K562 (cell line): ENCODE measurements at regions not wholly inside any gene's neighbourhood (a gene's known extent, or its start where the extent isn't known, plus 50 kb on each side); places are given as distances from the start of the nearest gene placed in this dataset.

Experiments
- ATAC-seq: fragments of 200-7000 bp; cut with Tn5 transposase; 3 replicates; pipeline ENCODE4 v1.9.1; 2020; ENCODE audit warnings: moderate library complexity
- BruUV-seq: library from RNA; stranded (reverse); fragments of 400-500 nt; replicated peaks from 2 replicates; lab custom pipeline; 2021; lab: Mats Ljungman, UMichigan
- CTCF ChIA-PET: fragments of 300-600 bp; formaldehyde crosslinking; extraction: SDS; loops from one replicate; lab custom pipeline; 2021; ENCODE audit warnings: low intra/inter-chr PET ratio; lab: Yijun Ruan, JAX
- POLR2A ChIA-PET: fragments of 300-600, 350-650 bp; sonication (Branson Sonifier 250); formaldehyde crosslinking; extraction: SDS; loops from one replicate; lab custom pipeline; 2021; ENCODE audit warnings: antibody characterized with exemption, inconsistent platforms; lab: Yijun Ruan, JAX
- DNase-seq, 4 experiments: peaks; one replicate each; pipeline versions ENCODE4 v3.0.0 to v3.0.0-alpha.2; 2011 to 2018; ENCODE audit warnings: low spot score in 3 of 4, mixed read lengths in 3 of 4; ENCODE audit errors: extremely low read depth in 1 of 4
- FAIRE-seq: peaks from 2 replicates; lab custom pipeline; 2011; peaks lifted over from hg19 to GRCh38; lab: Jason Lieb, UNC
- H2AFZ ChIP-seq: 2 replicates; pipeline ENCODE4 v1.6.0; 2011; ENCODE audit warnings: low read depth, low read length, control low read depth, inconsistent platforms
- H3K27ac ChIP-seq: fragments of 200-600 bp; 3 replicates; pipeline ENCODE4 v1.8.0; 2011; ENCODE audit warnings: low read depth, mild to moderate bottlenecking, control low read depth, inconsistent platforms, low read length, moderate library complexity, mixed read lengths; ENCODE audit errors: extremely low read depth
- H3K27me3 ChIP-seq, 2 experiments: fragments of 300-600 bp in 1 of 2; 2 replicates in 1 of 2; 3 replicates in 1 of 2; pipeline versions ENCODE4 v1.6.0 to v1.8.0; 2011; ENCODE audit warnings: inconsistent platforms in 2 of 2, low read length in 2 of 2, mild to moderate bottlenecking in 1 of 2, mixed read lengths in 1 of 2, moderate library complexity in 1 of 2; ENCODE audit not compliant: control insufficient read depth in 2 of 2, insufficient read depth in 2 of 2
- H3K36me3 ChIP-seq: fragments of 300-600 bp; 3 replicates; pipeline ENCODE4 v1.8.0; 2011; ENCODE audit warnings: mild to moderate bottlenecking, low read length, inconsistent platforms; ENCODE audit not compliant: control insufficient read depth, insufficient read depth
- H3K4me1 ChIP-seq, 2 experiments: fragments of 200-600 bp in 1 of 2; replicated peaks in 1 of 2; 2 replicates in 1 of 2; 3 replicates in 1 of 2; pipeline versions ENCODE4 v1.5.1 to v1.8.0; 2011; ENCODE audit warnings: inconsistent platforms in 2 of 2, low read length in 2 of 2, mild to moderate bottlenecking in 1 of 2, mixed read lengths in 1 of 2, moderate library complexity in 1 of 2; ENCODE audit not compliant: control insufficient read depth in 2 of 2, insufficient read depth in 2 of 2
- H3K4me2 ChIP-seq: 2 replicates; pipeline ENCODE4 v1.6.1; 2011; ENCODE audit warnings: low read length, control low read depth, inconsistent platforms, mixed read lengths; ENCODE audit not compliant: insufficient read depth
- H3K4me3 ChIP-seq: fragments of 200-600 bp; sonication (generic), shearing (Covaris generic); 2 replicates; pipeline ENCODE4 v1.5.1; 2016; ENCODE audit warnings: control low read depth, inconsistent platforms
- H3K79me2 ChIP-seq: fragments of 200-600 bp; 3 replicates; pipeline ENCODE4 v1.8.0; 2011; ENCODE audit warnings: low read length, inconsistent platforms; ENCODE audit not compliant: control insufficient read depth, insufficient read depth
- H3K9ac ChIP-seq, 2 experiments: 2 replicates each; pipeline versions ENCODE4 v1.6.0 to v1.6.1; 2011; ENCODE audit warnings: low read depth in 2 of 2, low read length in 2 of 2, control low read depth in 1 of 2, inconsistent platforms in 1 of 2, mild to moderate bottlenecking in 1 of 2, mixed read lengths in 1 of 2; ENCODE audit not compliant: insufficient read depth in 1 of 2
- H3K9me1 ChIP-seq: one replicate; pipeline ENCODE4 v1.6.0; 2011; ENCODE audit warnings: inconsistent platforms, mild to moderate bottlenecking, low read length, moderate library complexity; ENCODE audit not compliant: control insufficient read depth, insufficient read depth
- H3K9me3 ChIP-seq: replicated peaks from 2 replicates; pipeline ENCODE4 v1.5.1; 2011; ENCODE audit warnings: low read depth, low read length, inconsistent platforms; ENCODE audit not compliant: control insufficient read depth, insufficient read depth
- H4K20me1 ChIP-seq: replicated peaks from 2 replicates; pipeline ENCODE4 v1.6.1; 2011; ENCODE audit warnings: low read length, inconsistent platforms, mixed read lengths; ENCODE audit not compliant: control insufficient read depth, insufficient read depth
- ATF1 ChIP-seq, 2 experiments: fragments of 450-650 bp in 1 of 2; IDR thresholded peaks; 2 replicates each; pipeline ENCODE4 v1.6.1; 2016; ENCODE audit warnings: missing compliant biosample characterization in 1 of 2, missing genetic modification characterization in 1 of 2
- ATF3 ChIP-seq, 2 experiments: fragments of 450-650 bp in 1 of 2; sonication (generic) in 1 of 2; formaldehyde crosslinking in 1 of 2; IDR thresholded peaks in 1 of 2; conservative IDR thresholded peaks in 1 of 2; 2 replicates each; pipeline versions ENCODE4 v1.6.1 to v1.8.1; 2016 to 2023; ENCODE audit warnings: mild to moderate bottlenecking in 2 of 2, moderate library complexity in 2 of 2, inconsistent platforms in 1 of 2, missing genetic modification reagents in 1 of 2
- CSDE1 ChIP-seq, 2 experiments: fragments of 450-650 bp; IDR thresholded peaks; 2 replicates each; pipeline ENCODE4 v1.6.1; 2016; ENCODE audit warnings: mild to moderate bottlenecking in 1 of 2
- NR2C2 ChIP-seq, 2 experiments: fragments of 200-800 bp in 1 of 2; sonication (Bioruptor generic) in 1 of 2; sonication (generic) in 1 of 2; formaldehyde crosslinking in 1 of 2; IDR thresholded peaks; 2 replicates each; pipeline versions ENCODE4 v1.6.1 to v1.8.0; 2016 to 2022; ENCODE audit warnings: mild to moderate bottlenecking in 1 of 2, missing compliant biosample characterization in 1 of 2, missing genetic modification characterization in 1 of 2, missing genetic modification reagents in 1 of 2
- NR4A1 ChIP-seq, 2 experiments: fragments of 250-450 bp in 1 of 2; fragments of 450-650 bp in 1 of 2; sonication (Bioruptor Pico) in 1 of 2; IDR thresholded peaks; 2 replicates each; pipeline versions ENCODE4 v1.4.0 to v1.6.1; 2016 to 2020; ENCODE audit warnings: mild to moderate bottlenecking in 2 of 2, missing compliant biosample characterization in 1 of 2, missing genetic modification characterization in 1 of 2, moderate library complexity in 1 of 2
- OTX1 ChIP-seq: fragments of 450-650 bp; formaldehyde crosslinking; IDR thresholded peaks from 2 replicates; pipeline ENCODE4 v1.4.0; 2022; ENCODE audit warnings: mild to moderate bottlenecking
- PHF20 ChIP-seq: fragments of 450-650 bp; IDR thresholded peaks from 2 replicates; pipeline ENCODE4 v1.6.1; 2018; ENCODE audit not compliant: partially characterized antibody
- PURB ChIP-seq: sonication (generic); formaldehyde crosslinking; IDR thresholded peaks from 2 replicates; pipeline ENCODE4 v1.9.0; 2021; ENCODE audit warnings: low read depth, mild to moderate bottlenecking, missing genetic modification reagents
- SIN3B ChIP-seq: fragments of 450-650 bp; IDR thresholded peaks from 2 replicates; pipeline ENCODE4 v1.6.1; 2017; ENCODE audit warnings: low read depth, mild to moderate bottlenecking, moderate library complexity
- ZNF445 ChIP-seq: fragments of 250-450 bp; sonication (Bioruptor Pico); IDR thresholded peaks from 2 replicates; pipeline ENCODE4 v1.4.0; 2020; ENCODE audit warnings: low read depth, mild to moderate bottlenecking, moderate library complexity
- ZNF583 ChIP-seq: fragments of 250-450 bp; sonication (Bioruptor Pico); IDR thresholded peaks from 2 replicates; pipeline ENCODE4 v1.4.0; 2020
- ZNF644 ChIP-seq: fragments of 200-800 bp; sonication (Bioruptor generic); IDR thresholded peaks from 2 replicates; pipeline ENCODE4 v1.6.1; 2016; ENCODE audit warnings: low read depth, missing genetic modification characterization, missing compliant biosample characterization
- ZNF766 ChIP-seq: fragments of 200-800 bp; sonication (Bioruptor generic); conservative IDR thresholded peaks from 2 replicates; pipeline ENCODE4 v1.6.1; 2016; ENCODE audit warnings: missing genetic modification characterization, missing compliant biosample characterization
- WGBS: fragments of 100-300 bp; shearing (Covaris generic); methylation state at CpG from one replicate; pipeline ENCODE4 v1.1.6; 2016; ENCODE audit warnings: low coverage, mixed read lengths; ENCODE audit not compliant: insufficient coverage; ENCODE audit errors: missing lambda C conversion rate; 5-methylcytosine and 5-hydroxymethylcytosine counted together
- in situ Hi-C: fragments of 300-500 bp; cut with MboI; formaldehyde crosslinking; loops from 4 replicates; pipeline ENCODE4 v1.15.0; 2018; ENCODE audit warnings: inconsistent platforms, mixed read lengths
- intact Hi-C: fragments of 100-400 bp; cut with micrococcal nuclease; formaldehyde crosslinking; loops from 2 replicates; pipeline ENCODE4 v1.14.2; 2022

DNA sequence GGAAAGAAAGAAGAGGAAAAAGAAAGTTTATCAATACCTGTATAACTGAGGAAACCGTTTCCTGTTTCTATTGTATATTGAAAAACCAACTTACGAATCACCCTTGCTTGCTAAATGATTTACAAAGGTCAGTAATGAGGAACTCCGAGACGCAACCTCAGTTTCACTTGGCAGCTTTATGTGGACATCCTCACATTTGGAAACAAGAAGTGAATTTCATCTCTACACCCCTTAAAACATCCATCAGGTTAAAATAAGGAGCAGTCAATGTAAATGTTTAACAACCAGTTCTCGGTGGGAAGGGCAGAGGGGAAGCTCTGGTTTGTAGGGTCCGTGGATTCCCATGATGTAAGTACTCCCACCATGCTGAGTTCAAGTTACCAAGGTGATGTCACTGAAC lies 481.7 kb upstream of the RUNX1 start:
- peak overlapping the region; percentile 30; the same call in 1 of the 2 replicates for H2AFZ ChIP-seq
- no peaks in the 10 kb centered on the region for H3K9me1 ChIP-seq
- H3K79me2 ChIP-seq, result no peaks in the 10 kb centered on the region
- 29% methylated on average over 6 of the region's 6 CpGs for WGBS
- POLR2A ChIA-PET, result interaction anchor here (0.5 to 1.0 kb wide), 2 partner anchors 9 to 34 kb away, joined by 3 to 4 read pairs; no protein-coding TSS in a partner anchor
- H3K4me3 ChIP-seq, result no peak overlapping the region
- no peak overlapping the region for H3K27ac ChIP-seq
- H3K9ac ChIP-seq, result no peak overlapping the region
- intact Hi-C loops, result no loop called here
- no peak for FAIRE-seq
- H3K36me3 ChIP-seq, result no peaks in the 10 kb centered on the region
- H3K4me1 ChIP-seq, result peaks cover 6 to 16% of the 10 kb centered on the region in 2 experiments
- no peaks in the 10 kb centered on the region; the same call in 1 of the 2 replicates for H3K9me3 ChIP-seq
- no peak overlapping the region for H3K4me2 ChIP-seq
- no peak for TF ChIP-seq OTX1
- TF ChIP-seq, all 486 proteins: peak for 0
- in situ Hi-C loops, result no loop called here
- Histone ChIP-seq H4K20me1 (no peaks in the 10 kb centered on the region), H3K27me3 (peaks cover 0 to 5% of the 10 kb centered on the region in 2 experiments; a peak in 3 of 5 replicates)
- DNase-seq, result no peak
- ATAC-seq, result no peak
- CTCF ChIA-PET, result no interaction called here
- no TSS peak for BruUV-seq

DNA sequence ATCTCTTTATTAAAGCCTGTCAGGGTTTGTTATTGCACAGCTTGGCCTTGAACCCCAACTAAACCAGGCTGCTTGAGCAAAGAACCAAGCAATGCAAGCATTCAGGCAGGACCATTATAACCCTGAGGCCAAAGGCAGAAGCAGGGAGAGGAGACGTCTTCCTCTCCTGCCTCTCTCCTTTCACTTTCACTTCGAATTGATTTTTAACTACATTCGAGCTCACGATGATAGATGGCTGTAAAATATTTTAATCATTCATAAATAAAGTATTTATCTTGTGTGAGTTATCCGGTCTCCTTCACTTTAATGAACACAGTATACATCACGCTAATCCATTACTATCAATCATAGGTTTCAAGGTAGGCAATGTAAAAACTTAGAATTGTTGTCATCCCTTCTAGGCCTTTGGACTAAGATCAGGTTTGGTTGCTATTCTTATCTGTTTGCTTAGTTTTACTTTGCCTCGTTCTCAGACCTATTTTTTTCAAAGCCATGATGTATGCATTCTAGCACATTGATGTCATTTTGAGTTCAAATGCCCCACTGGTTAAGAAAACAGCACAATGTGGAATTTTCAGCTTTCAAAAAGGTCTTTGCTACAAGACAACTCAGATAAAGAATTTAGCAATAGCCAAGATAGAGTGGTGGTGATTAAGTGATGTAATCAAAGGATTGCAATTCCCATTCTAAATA lies 480.2 kb upstream of the RUNX1 start:
- FAIRE-seq (no peak), ATAC-seq (peak; percentile 49), DNase-seq (no peak)
- Histone ChIP-seq H4K20me1 (no peaks in the 10 kb centered on the region), H2AFZ (peak overlapping the region; percentile 60), H3K4me3 (no peak overlapping the region), H3K4me2 (peak overlapping the region; percentile 69), H3K9me3 (no peaks in the 10 kb centered on the region), H3K27me3 (peaks cover 0 to 5% of the 10 kb centered on the region in 2 experiments; a peak in 3 of 5 replicates), H3K4me1 (peaks cover 6 to 16% of the 10 kb centered on the region in 2 experiments), H3K9ac (no peak overlapping the region), H3K36me3 (no peaks in the 10 kb centered on the region), H3K79me2 (no peaks in the 10 kb centered on the region), H3K9me1 (no peaks in the 10 kb centered on the region), H3K27ac (no peak overlapping the region)
- 20% methylated on average over 7 of the region's 7 CpGs for WGBS
- CTCF ChIA-PET, result no interaction called here
- intact Hi-C loops, result no loop called here
- POLR2A ChIA-PET, result interaction anchor here (0.6 to 1.1 kb wide), 2 partner anchors 19 to 36 kb away, joined by 3 to 4 read pairs; no protein-coding TSS in a partner anchor
- in situ Hi-C loops, result no loop called here
- no TSS peak for BruUV-seq
- TF ChIP-seq PHF20 (no peak), NR4A1 (CRISPR knock-in tag; IDR thresholded peaks at IDR 0.05) (no peak), NR4A1 (tag; IDR thresholded peaks at IDR 0.05) (0 out of 2 replicates have a peak, but pooled peaks have one; percentile 15), SIN3B (no peak), ATF3 (IDR thresholded peaks at IDR 0.05) (peak; percentile 36; the same call in 1 of the 2 replicates), ATF3 (CRISPR knock-in tag; conservative IDR thresholded peaks at IDR 0.05) (no peak), PURB (CRISPR knock-in tag) (no peak), NR2C2 (CRISPR knock-in tag; IDR thresholded peaks at IDR 0.05) (no peak), NR2C2 (tag; IDR thresholded peaks at IDR 0.05) (0 out of 2 replicates have a peak, but pooled peaks have one; percentile 22), ATF1 (CRISPR knock-in tag; IDR thresholded peaks at IDR 0.05) (no peak), ATF1 (tag; IDR thresholded peaks at IDR 0.05) (0 out of 2 replicates have a peak, but pooled peaks have one; percentile 20), CSDE1 (IDR thresholded peaks at IDR 0.05) (no peak), ZNF766 (CRISPR knock-in tag) (0 out of 2 replicates have a peak, but pooled peaks have one; percentile 49), ZNF583 (CRISPR knock-in tag) (no peak), ZNF644 (tag) (no peak), ZNF445 (CRISPR knock-in tag) (no peak)
